Suprapubic skin (tissue), 3 donors: ENCODE measurements at regions not wholly inside any gene's neighbourhood (a gene's known extent, or its start where the extent isn't known, plus 50 kb on each side); places are given as distances from the start of the nearest gene placed in this dataset.

Source experiments
- POLR2A ChIP-seq, 2 donors: fragments of 450-650 bp; IDR thresholded peaks; one replicate each; pipeline ENCODE4 v1.6.1; 2017; ENCODE audit warnings: antibody characterized with exemption in 2 of 2, mild to moderate bottlenecking in 2 of 2, moderate library complexity in 2 of 2
- TF ChIP-seq, protein P1 (sequence below), 2 donors: fragments of 200-600 bp in 1 of 2; fragments of 450-650 bp in 1 of 2; sonication (generic) in 1 of 2; IDR thresholded peaks; one replicate each; pipeline ENCODE4 v1.5.1; 2016 to 2019; ENCODE audit warnings: antibody characterized with exemption in 2 of 2, mild to moderate bottlenecking in 1 of 2, moderate library complexity in 1 of 2

DNA sequence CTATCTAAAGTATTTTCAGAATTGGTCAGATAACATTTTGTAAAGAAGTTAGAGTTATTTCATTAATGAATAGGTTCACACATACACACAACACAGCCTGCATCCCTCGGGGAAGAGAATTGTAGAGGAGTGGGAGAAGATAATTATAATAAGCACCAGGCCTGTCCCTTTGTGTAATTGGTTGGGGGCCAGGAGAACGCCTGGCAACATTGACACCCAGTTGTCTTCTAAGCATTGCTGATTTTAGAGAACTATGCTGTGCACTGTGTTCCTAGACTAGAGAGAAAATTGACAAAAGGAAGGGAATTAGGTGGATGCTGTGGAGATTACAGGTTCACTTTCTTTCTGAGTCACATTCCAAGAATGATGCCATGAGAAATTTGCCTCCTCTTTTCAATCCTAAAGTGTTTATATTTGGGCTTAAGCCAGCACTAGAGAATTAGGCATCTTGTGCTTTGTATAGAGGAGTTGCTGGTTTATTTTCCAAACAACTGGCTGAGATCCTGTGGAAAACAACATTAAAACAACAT lies 247.6 kb downstream of the COX7C start:
- TF ChIP-seq, protein P1, sequence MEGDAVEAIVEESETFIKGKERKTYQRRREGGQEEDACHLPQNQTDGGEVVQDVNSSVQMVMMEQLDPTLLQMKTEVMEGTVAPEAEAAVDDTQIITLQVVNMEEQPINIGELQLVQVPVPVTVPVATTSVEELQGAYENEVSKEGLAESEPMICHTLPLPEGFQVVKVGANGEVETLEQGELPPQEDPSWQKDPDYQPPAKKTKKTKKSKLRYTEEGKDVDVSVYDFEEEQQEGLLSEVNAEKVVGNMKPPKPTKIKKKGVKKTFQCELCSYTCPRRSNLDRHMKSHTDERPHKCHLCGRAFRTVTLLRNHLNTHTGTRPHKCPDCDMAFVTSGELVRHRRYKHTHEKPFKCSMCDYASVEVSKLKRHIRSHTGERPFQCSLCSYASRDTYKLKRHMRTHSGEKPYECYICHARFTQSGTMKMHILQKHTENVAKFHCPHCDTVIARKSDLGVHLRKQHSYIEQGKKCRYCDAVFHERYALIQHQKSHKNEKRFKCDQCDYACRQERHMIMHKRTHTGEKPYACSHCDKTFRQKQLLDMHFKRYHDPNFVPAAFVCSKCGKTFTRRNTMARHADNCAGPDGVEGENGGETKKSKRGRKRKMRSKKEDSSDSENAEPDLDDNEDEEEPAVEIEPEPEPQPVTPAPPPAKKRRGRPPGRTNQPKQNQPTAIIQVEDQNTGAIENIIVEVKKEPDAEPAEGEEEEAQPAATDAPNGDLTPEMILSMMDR (IDR thresholded peaks at IDR 0.05): no peak
- TF ChIP-seq POLR2A (IDR thresholded peaks at IDR 0.05): no peak
